ENCODE measurements at regions not wholly inside any gene's neighbourhood (a gene's known extent, or its start where the extent isn't known, plus 50 kb on each side); places are given as distances from the start of the nearest gene placed in this dataset.

GRCh38 chr5:89273289-89273688, 390.3 kb upstream of the MEF2C start:
- H3K4me2 ChIP-seq = no peak overlapping the region
- H2AFZ ChIP-seq = no peak overlapping the region
- TF ChIP-seq CTCF (IDR thresholded peaks at IDR 0.05; ENCODE audit: poor library complexity) (no peak), EZH2 (IDR thresholded peaks at IDR 0.05; ENCODE audit: borderline replicate concordance) (no peak), EZH2phosphoT487 (IDR thresholded peaks at IDR 0.05; ENCODE audit: low read depth, severe bottlenecking, unreplicated experiment) (no peak)
- no peaks in the 10 kb centered on the region for H3K4me1 ChIP-seq (ENCODE audit: insufficient read depth)
- H3K9me3 ChIP-seq (ENCODE audit: low read depth) = no peaks in the 10 kb centered on the region
- H4K20me1 ChIP-seq (ENCODE audit: insufficient read depth, poor library complexity, severe bottlenecking) = no peaks in the 10 kb centered on the region
- no peaks in the 10 kb centered on the region for H3K36me3 ChIP-seq (replicated peaks; ENCODE audit: insufficient read depth, low read depth)
- 96% methylated on average over 7 of the region's 7 CpGs for WGBS (ENCODE audit: low lambda C conversion rate, missing lambda C conversion rate)
- H3K9me2 ChIP-seq (replicated peaks; ENCODE audit: insufficient read depth) = no peaks in the 10 kb centered on the region
- no peak overlapping the region for H3K4me3 ChIP-seq
- no peaks in the 10 kb centered on the region for H3K27me3 ChIP-seq
- H3K79me2 ChIP-seq = no peaks in the 10 kb centered on the region
- H3K27ac ChIP-seq = no peak overlapping the region
- DNase-seq (ENCODE audit: low spot score) = no peak

GRCh38 chr5:89270901-89271300, 387.9 kb upstream of the MEF2C start:
- no peaks in the 10 kb centered on the region for H3K9me2 ChIP-seq (replicated peaks; ENCODE audit: insufficient read depth)
- H3K4me2 ChIP-seq = no peak overlapping the region
- 90% methylated on average over 5 of the region's 5 CpGs for WGBS (ENCODE audit: low lambda C conversion rate, missing lambda C conversion rate)
- H3K27me3 ChIP-seq = no peaks in the 10 kb centered on the region
- H3K79me2 ChIP-seq = no peaks in the 10 kb centered on the region
- H4K20me1 ChIP-seq (ENCODE audit: insufficient read depth, poor library complexity, severe bottlenecking) = no peaks in the 10 kb centered on the region
- DNase-seq (ENCODE audit: low spot score) = no peak
- H3K4me3 ChIP-seq = no peak overlapping the region
- no peaks in the 10 kb centered on the region for H3K9me3 ChIP-seq (ENCODE audit: low read depth)
- H3K27ac ChIP-seq = no peak overlapping the region
- H3K4me1 ChIP-seq (ENCODE audit: insufficient read depth) = no peaks in the 10 kb centered on the region
- H2AFZ ChIP-seq = no peak overlapping the region
- TF ChIP-seq CTCF (IDR thresholded peaks at IDR 0.05; ENCODE audit: poor library complexity) (no peak), EZH2phosphoT487 (IDR thresholded peaks at IDR 0.05; ENCODE audit: low read depth, severe bottlenecking, unreplicated experiment) (no peak), EZH2 (IDR thresholded peaks at IDR 0.05; ENCODE audit: borderline replicate concordance) (no peak)
- H3K36me3 ChIP-seq (replicated peaks; ENCODE audit: insufficient read depth, low read depth) = no peaks in the 10 kb centered on the region

- no peaks in the 10 kb centered on the region for H3K36me3 ChIP-seq (replicated peaks; ENCODE audit: insufficient read depth, low read depth)
- no peak overlapping the region for H3K4me3 ChIP-seq
- no peak overlapping the region for H2AFZ ChIP-seq
- 91% methylated on average over 6 of the region's 6 CpGs for WGBS (ENCODE audit: low lambda C conversion rate, missing lambda C conversion rate)
- no peak for DNase-seq (ENCODE audit: low spot score)
- H3K9me3 ChIP-seq (ENCODE audit: low read depth) = no peaks in the 10 kb centered on the region
- H3K27me3 ChIP-seq = no peaks in the 10 kb centered on the region
- TF ChIP-seq EZH2 (IDR thresholded peaks at IDR 0.05; ENCODE audit: borderline replicate concordance) (no peak), CTCF (IDR thresholded peaks at IDR 0.05; ENCODE audit: poor library complexity) (no peak), EZH2phosphoT487 (IDR thresholded peaks at IDR 0.05; ENCODE audit: low read depth, severe bottlenecking, unreplicated experiment) (no peak)
- no peak overlapping the region for H3K27ac ChIP-seq
- H3K79me2 ChIP-seq = no peaks in the 10 kb centered on the region
- no peak overlapping the region for H3K4me2 ChIP-seq
- no peaks in the 10 kb centered on the region for H3K9me2 ChIP-seq (replicated peaks; ENCODE audit: insufficient read depth)
- no peaks in the 10 kb centered on the region for H4K20me1 ChIP-seq (ENCODE audit: insufficient read depth, poor library complexity, severe bottlenecking)
- H3K4me1 ChIP-seq (ENCODE audit: insufficient read depth) = no peaks in the 10 kb centered on the region
Observed at GRCh38 chr5:89269721-89270120, 386.7 kb upstream of the MEF2C start.

- Histone ChIP-seq H3K36me3 (replicated peaks; ENCODE audit: insufficient read depth, low read depth) (no peaks in the 10 kb centered on the region), H3K4me1 (ENCODE audit: insufficient read depth) (no peaks in the 10 kb centered on the region), H3K9me3 (ENCODE audit: low read depth) (no peaks in the 10 kb centered on the region), H3K4me2 (no peak overlapping the region), H3K79me2 (no peaks in the 10 kb centered on the region), H2AFZ (no peak overlapping the region), H3K9me2 (replicated peaks; ENCODE audit: insufficient read depth) (no peaks in the 10 kb centered on the region), H3K4me3 (no peak overlapping the region), H3K27ac (no peak overlapping the region), H4K20me1 (ENCODE audit: insufficient read depth, poor library complexity, severe bottlenecking) (no peaks in the 10 kb centered on the region), H3K27me3 (no peaks in the 10 kb centered on the region)
- no peak for DNase-seq (ENCODE audit: low spot score)
- 75% methylated on average over 4 of the region's 4 CpGs for WGBS (ENCODE audit: low lambda C conversion rate, missing lambda C conversion rate)
- TF ChIP-seq EZH2 (IDR thresholded peaks at IDR 0.05; ENCODE audit: borderline replicate concordance) (no peak), EZH2phosphoT487 (IDR thresholded peaks at IDR 0.05; ENCODE audit: low read depth, severe bottlenecking, unreplicated experiment) (no peak), CTCF (IDR thresholded peaks at IDR 0.05; ENCODE audit: poor library complexity) (no peak)
Observed at GRCh38 chr5:89268460-89268859, 385.5 kb upstream of the MEF2C start.
